Natural killer cell (primary cell): ENCODE measurements at regions not wholly inside any gene's neighbourhood (a gene's known extent, or its start where the extent isn't known, plus 50 kb on each side); places are given as distances from the start of the nearest gene placed in this dataset.

Experiments
- ATAC-seq, 3 donors: fragments of 150-1000 bp in 2 of 3; fragments of 200-7000 bp in 1 of 3; cut with Tn5 transposase; 1 replicate in 1 of 3; 2 replicates in 2 of 3; pipeline ENCODE4 v1.10.0; 2021; ENCODE audit warnings: mild to moderate bottlenecking in 2 of 3, moderate library complexity in 2 of 3
- DNase-seq, 2 donors: peaks; one replicate each; pipeline versions ENCODE4 v3.0.0 to v3.0.0-alpha.2; 2013 to 2021; ENCODE audit warnings: mixed read lengths in 1 of 2
- H3K27ac ChIP-seq: one replicate; pipeline ENCODE4 v1.5.1; 2013; ENCODE audit warnings: mild to moderate bottlenecking, low read length
- H3K27me3 ChIP-seq: one replicate; pipeline ENCODE4 v1.6.1; 2013; ENCODE audit warnings: low read length; ENCODE audit not compliant: control insufficient read depth, insufficient read depth
- H3K36me3 ChIP-seq: one replicate; pipeline ENCODE4 v1.6.1; 2013; ENCODE audit warnings: low read length; ENCODE audit not compliant: control insufficient read depth, insufficient read depth
- H3K4me1 ChIP-seq: one replicate; pipeline ENCODE4 v1.6.1; 2013; ENCODE audit warnings: low read length; ENCODE audit not compliant: control insufficient read depth, insufficient read depth
- H3K4me3 ChIP-seq: one replicate; pipeline ENCODE4 v1.5.1; 2013; ENCODE audit warnings: low read length
- H3K9me3 ChIP-seq: one replicate; pipeline ENCODE4 v1.6.1; 2013; ENCODE audit warnings: low read length; ENCODE audit not compliant: control insufficient read depth, insufficient read depth
- H3K27ac Mint-ChIP-seq, 2 donors: one replicate each; pipeline ENCODE4 v1.8.0; 2022; ENCODE audit warnings: mild to moderate bottlenecking in 2 of 2, mixed read lengths in 2 of 2, moderate library complexity in 1 of 2
- H3K27me3 Mint-ChIP-seq, 2 donors: one replicate each; pipeline ENCODE4 v1.8.0; 2022; ENCODE audit warnings: low read depth in 2 of 2, mixed read lengths in 2 of 2
- H3K36me3 Mint-ChIP-seq: one replicate; pipeline ENCODE4 v1.8.0; 2022; ENCODE audit warnings: mixed read lengths
- H3K4me1 Mint-ChIP-seq, 2 donors: one replicate each; pipeline ENCODE4 v1.8.0; 2022; ENCODE audit warnings: mixed read lengths in 2 of 2
- H3K4me3 Mint-ChIP-seq: one replicate; pipeline ENCODE4 v1.8.0; 2022; ENCODE audit warnings: mild to moderate bottlenecking, moderate library complexity, mixed read lengths
- H3K9me3 Mint-ChIP-seq, 2 donors: one replicate each; pipeline ENCODE4 v1.8.0; 2022; ENCODE audit warnings: mixed read lengths in 2 of 2
- WGBS: methylation state at CpG from one replicate; pipeline ENCODE4 v1.1.7; 2013; ENCODE audit warnings: missing lambda C conversion rate; ENCODE audit not compliant: insufficient coverage; 5-methylcytosine and 5-hydroxymethylcytosine counted together
- intact Hi-C: fragments of 100-400 bp; cut with micrococcal nuclease; formaldehyde crosslinking; loops from one replicate; pipeline ENCODE4 v1.14.2; 2022
- TF ChIP-seq, protein P1 (sequence below): fragments of 200-600 bp; IDR thresholded peaks from one replicate; pipeline ENCODE4 v1.8.0; 2022; ENCODE audit warnings: antibody characterized with exemption

DNA sequence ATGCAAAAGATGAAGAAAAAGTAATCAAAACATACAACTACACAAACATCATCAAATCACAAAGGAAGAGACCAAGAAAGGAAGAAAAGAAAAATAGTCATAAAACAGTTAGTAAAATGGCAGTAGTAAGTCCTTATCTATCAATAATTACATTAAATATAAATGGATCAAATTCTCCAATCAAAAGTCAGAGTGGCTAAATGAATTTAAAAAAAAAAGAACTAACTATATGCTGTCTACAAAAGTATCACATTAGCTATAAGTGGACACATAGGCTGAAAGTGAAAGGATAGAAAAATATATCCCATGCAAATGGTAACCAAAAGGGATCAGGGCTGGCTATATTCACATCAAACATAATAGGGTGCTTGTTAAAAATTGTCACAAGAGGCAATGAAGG is 116.5 kb downstream of the NOL4 start:
- Histone ChIP-seq H3K9me3 (no peaks in the 10 kb centered on the region), H3K36me3 (no peaks in the 10 kb centered on the region), H3K27me3 (no peaks in the 10 kb centered on the region), H3K27ac (no peak overlapping the region), H3K4me1 (no peaks in the 10 kb centered on the region), H3K4me3 (no peak overlapping the region)
- Mint-ChIP-seq H3K36me3 (no peaks in the 10 kb centered on the region), H3K9me3 (peaks cover 8 to 9% of the 10 kb centered on the region in 2 donors), H3K4me3 (no peak overlapping the region), H3K27ac (no peak overlapping the region), H3K4me1 (no peaks in the 10 kb centered on the region), H3K27me3 (no peaks in the 10 kb centered on the region)
- TF ChIP-seq, protein P1, sequence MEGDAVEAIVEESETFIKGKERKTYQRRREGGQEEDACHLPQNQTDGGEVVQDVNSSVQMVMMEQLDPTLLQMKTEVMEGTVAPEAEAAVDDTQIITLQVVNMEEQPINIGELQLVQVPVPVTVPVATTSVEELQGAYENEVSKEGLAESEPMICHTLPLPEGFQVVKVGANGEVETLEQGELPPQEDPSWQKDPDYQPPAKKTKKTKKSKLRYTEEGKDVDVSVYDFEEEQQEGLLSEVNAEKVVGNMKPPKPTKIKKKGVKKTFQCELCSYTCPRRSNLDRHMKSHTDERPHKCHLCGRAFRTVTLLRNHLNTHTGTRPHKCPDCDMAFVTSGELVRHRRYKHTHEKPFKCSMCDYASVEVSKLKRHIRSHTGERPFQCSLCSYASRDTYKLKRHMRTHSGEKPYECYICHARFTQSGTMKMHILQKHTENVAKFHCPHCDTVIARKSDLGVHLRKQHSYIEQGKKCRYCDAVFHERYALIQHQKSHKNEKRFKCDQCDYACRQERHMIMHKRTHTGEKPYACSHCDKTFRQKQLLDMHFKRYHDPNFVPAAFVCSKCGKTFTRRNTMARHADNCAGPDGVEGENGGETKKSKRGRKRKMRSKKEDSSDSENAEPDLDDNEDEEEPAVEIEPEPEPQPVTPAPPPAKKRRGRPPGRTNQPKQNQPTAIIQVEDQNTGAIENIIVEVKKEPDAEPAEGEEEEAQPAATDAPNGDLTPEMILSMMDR: no peak
- DNase-seq: no peak
- intact Hi-C loops: no loop called here
- no peak for ATAC-seq

DNA sequence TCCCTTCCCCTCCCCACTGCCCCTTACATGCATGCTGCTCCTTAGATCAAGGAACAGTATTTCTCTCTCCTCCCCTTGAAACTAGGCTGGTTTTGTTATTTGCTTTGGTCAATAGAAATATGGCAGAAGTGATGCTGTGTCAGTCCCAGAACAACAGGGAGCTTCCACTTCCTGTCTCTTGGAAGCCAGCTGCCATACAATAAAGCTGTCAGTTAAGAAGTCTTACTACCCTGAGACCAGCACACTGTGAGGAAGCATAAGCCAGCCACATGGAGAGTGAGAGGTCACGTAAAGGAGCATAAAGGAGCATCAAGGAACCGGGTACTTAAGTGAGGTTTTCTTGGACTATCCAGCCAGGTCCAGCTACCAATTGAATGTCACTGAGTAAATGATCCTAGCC is 126.6 kb downstream of the NOL4 start:
- no peak for ATAC-seq
- no peaks in the 10 kb centered on the region for H3K27me3 Mint-ChIP-seq
- 59% methylated on average over 2 of the region's 2 CpGs for WGBS
- no peak for DNase-seq
- no peaks in the 10 kb centered on the region for H3K36me3 ChIP-seq
- no peaks in the 10 kb centered on the region for H3K4me1 ChIP-seq
- H3K27ac Mint-ChIP-seq: no peak overlapping the region
- TF ChIP-seq, protein P1: no peak
- no peak overlapping the region for H3K27ac ChIP-seq
- H3K9me3 Mint-ChIP-seq: peaks cover 0 to 3% of the 10 kb centered on the region in 2 donors
- H3K36me3 Mint-ChIP-seq: no peaks in the 10 kb centered on the region
- H3K27me3 ChIP-seq: no peaks in the 10 kb centered on the region
- H3K4me1 Mint-ChIP-seq: no peaks in the 10 kb centered on the region
- intact Hi-C loops: no loop called here
- no peak overlapping the region for H3K4me3 Mint-ChIP-seq
- H3K4me3 ChIP-seq: no peak overlapping the region
- H3K9me3 ChIP-seq: no peaks in the 10 kb centered on the region

- Histone ChIP-seq H3K4me3 (no peak overlapping the region), H3K36me3 (no peaks in the 10 kb centered on the region), H3K27me3 (no peaks in the 10 kb centered on the region), H3K9me3 (no peaks in the 10 kb centered on the region), H3K27ac (no peak overlapping the region), H3K4me1 (no peaks in the 10 kb centered on the region)
- WGBS: no CpG with 5 or more reads among the region's 1 CpG
- ATAC-seq (no peak), DNase-seq (no peak)
- Mint-ChIP-seq H3K36me3 (no peaks in the 10 kb centered on the region), H3K9me3 (peaks cover 0 to 3% of the 10 kb centered on the region in 2 donors), H3K27me3 (no peaks in the 10 kb centered on the region), H3K4me3 (no peak overlapping the region), H3K27ac (no peak overlapping the region), H3K4me1 (no peaks in the 10 kb centered on the region)
- TF ChIP-seq, protein P1: no peak
- intact Hi-C loops: no loop called here
These were observed 127.4 kb downstream of the NOL4 start for GRCh38 chr18:34097312-34097711.

DNA sequence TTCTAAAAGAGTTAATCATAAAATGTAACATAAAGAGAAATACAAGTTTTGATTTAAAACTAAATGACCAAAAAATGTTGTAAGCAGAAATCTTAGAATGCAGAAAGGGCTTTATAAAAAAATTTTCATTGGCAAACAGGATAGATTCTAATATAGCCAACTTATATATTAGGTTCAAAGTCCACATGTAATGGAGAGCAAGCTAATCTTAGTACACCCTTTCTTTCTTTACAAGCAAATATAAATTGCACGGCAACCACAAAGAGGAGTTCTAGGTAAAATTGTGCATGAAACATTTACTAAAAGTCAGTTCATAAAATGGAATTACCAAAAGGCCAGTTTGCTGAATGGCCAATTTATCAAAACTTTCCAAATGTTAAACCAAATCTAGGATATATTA is 130.6 kb downstream of the NOL4 start:
- DNase-seq: no peak
- ATAC-seq: no peak
- H3K36me3 ChIP-seq: no peaks in the 10 kb centered on the region
- no peak overlapping the region for H3K27ac ChIP-seq
- Mint-ChIP-seq H3K36me3 (no peaks in the 10 kb centered on the region), H3K27ac (no peak overlapping the region), H3K4me3 (no peak overlapping the region), H3K9me3 (peaks cover 3 to 9% of the 10 kb centered on the region in 2 donors), H3K4me1 (no peaks in the 10 kb centered on the region), H3K27me3 (no peaks in the 10 kb centered on the region)
- intact Hi-C loops: no loop called here
- no CpG with 5 or more reads among the region's 1 CpG for WGBS
- no peaks in the 10 kb centered on the region for H3K27me3 ChIP-seq
- H3K4me3 ChIP-seq: no peak overlapping the region
- H3K9me3 ChIP-seq: no peaks in the 10 kb centered on the region
- TF ChIP-seq, protein P1: no peak
- no peaks in the 10 kb centered on the region for H3K4me1 ChIP-seq
